Testis (tissue), 2 donors: ENCODE measurements at regions not wholly inside any gene's neighbourhood (a gene's known extent, or its start where the extent isn't known, plus 50 kb on each side); places are given as distances from the start of the nearest gene placed in this dataset.

Source experiments
- DNase-seq: peaks from one replicate; pipeline ENCODE4 v3.0.0-alpha.2; 2019
- H3K27ac ChIP-seq, 2 donors: fragments of 200-600 bp; sonication (generic); one replicate each; pipeline ENCODE4 v1.5.1; 2019
- H3K27me3 ChIP-seq: fragments of 200-600 bp; sonication (generic); one replicate; pipeline ENCODE4 v1.5.1; 2019
- H3K36me3 ChIP-seq: fragments of 200-600 bp; sonication (generic); one replicate; pipeline ENCODE4 v1.5.1; 2017; ENCODE audit warnings: low read depth; ENCODE audit errors: missing control alignments
- H3K4me1 ChIP-seq: fragments of 200-600 bp; sonication (generic); one replicate; pipeline ENCODE4 v1.5.1; 2019
- H3K4me3 ChIP-seq, 2 donors: fragments of 200-600 bp; sonication (generic); one replicate each; pipeline ENCODE4 v1.5.1; 2017 to 2019
- H3K9me3 ChIP-seq: fragments of 200-600 bp; sonication (generic); one replicate; pipeline ENCODE4 v1.5.1; 2017
- POLR2A ChIP-seq: fragments of 450-650 bp; IDR thresholded peaks from one replicate; pipeline ENCODE4 v1.6.1; 2017; ENCODE audit warnings: antibody characterized with exemption, mild to moderate bottlenecking, moderate library complexity
- WGBS, 2 donors: methylation state at CpG; one replicate each; pipeline ENCODE4 v1.1.5; 2018; 5-methylcytosine and 5-hydroxymethylcytosine counted together
- intact Hi-C: fragments of 100-400 bp; cut with DNase I; formaldehyde crosslinking; loops from one replicate; pipeline ENCODE4 v1.15.1; 2023; ENCODE audit warnings: low total_unique reads
- TF ChIP-seq, protein P1 (sequence below), 3 experiments: fragments of 450-650 bp in 2 of 3; fragments of 200-600 bp in 1 of 3; sonication (generic) in 1 of 3; IDR thresholded peaks; one replicate each; pipeline ENCODE4 v1.5.1; 2016 to 2019; ENCODE audit warnings: antibody characterized with exemption in 3 of 3, mild to moderate bottlenecking in 2 of 3, moderate library complexity in 1 of 3

DNA sequence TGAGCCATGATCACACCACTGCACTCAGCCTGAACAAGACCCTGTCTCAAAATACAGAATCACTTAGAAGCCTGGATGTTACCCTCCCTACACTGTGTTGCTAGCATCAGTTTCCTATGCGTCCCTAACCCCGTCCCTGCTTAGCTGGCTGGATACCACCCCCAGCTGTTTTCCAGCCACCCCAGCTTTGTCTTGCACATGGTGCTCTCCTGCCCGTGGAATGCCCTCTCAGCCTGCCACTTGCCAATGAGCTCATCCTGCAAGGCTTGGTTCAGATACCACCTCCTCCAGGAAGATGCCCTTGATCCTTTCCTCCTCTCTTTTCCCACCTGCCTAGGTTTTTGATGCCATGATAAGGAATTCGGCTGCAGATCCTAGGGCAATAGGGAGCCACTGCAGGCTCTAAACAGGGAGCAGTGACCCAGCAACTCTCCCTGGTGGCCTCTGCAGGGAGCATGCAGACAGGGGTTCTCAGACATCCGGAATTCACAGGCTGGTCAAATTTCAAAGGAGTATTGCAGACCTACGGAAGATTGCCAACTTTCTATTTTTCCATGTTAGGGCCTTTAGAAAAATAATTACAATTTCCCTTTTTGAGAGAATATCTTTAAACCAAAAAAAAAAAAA, 52.7 kb upstream of the WNT7B start:
- Histone ChIP-seq H3K4me3 (no peak overlapping the region), H3K27ac (no peak overlapping the region), H3K4me1 (peaks cover 13% of the 10 kb centered on the region), H3K27me3 (no peaks in the 10 kb centered on the region), H3K9me3 (no peaks in the 10 kb centered on the region), H3K36me3 (no peaks in the 10 kb centered on the region)
- TF ChIP-seq, protein P1, sequence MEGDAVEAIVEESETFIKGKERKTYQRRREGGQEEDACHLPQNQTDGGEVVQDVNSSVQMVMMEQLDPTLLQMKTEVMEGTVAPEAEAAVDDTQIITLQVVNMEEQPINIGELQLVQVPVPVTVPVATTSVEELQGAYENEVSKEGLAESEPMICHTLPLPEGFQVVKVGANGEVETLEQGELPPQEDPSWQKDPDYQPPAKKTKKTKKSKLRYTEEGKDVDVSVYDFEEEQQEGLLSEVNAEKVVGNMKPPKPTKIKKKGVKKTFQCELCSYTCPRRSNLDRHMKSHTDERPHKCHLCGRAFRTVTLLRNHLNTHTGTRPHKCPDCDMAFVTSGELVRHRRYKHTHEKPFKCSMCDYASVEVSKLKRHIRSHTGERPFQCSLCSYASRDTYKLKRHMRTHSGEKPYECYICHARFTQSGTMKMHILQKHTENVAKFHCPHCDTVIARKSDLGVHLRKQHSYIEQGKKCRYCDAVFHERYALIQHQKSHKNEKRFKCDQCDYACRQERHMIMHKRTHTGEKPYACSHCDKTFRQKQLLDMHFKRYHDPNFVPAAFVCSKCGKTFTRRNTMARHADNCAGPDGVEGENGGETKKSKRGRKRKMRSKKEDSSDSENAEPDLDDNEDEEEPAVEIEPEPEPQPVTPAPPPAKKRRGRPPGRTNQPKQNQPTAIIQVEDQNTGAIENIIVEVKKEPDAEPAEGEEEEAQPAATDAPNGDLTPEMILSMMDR (IDR thresholded peaks at IDR 0.05) = no peak
- TF ChIP-seq POLR2A = no peak
- intact Hi-C loops = no loop called here
- WGBS, 2 donors = 79 to 86% methylated on average over 6 of the region's 6 CpGs
- no peak for DNase-seq

DNA sequence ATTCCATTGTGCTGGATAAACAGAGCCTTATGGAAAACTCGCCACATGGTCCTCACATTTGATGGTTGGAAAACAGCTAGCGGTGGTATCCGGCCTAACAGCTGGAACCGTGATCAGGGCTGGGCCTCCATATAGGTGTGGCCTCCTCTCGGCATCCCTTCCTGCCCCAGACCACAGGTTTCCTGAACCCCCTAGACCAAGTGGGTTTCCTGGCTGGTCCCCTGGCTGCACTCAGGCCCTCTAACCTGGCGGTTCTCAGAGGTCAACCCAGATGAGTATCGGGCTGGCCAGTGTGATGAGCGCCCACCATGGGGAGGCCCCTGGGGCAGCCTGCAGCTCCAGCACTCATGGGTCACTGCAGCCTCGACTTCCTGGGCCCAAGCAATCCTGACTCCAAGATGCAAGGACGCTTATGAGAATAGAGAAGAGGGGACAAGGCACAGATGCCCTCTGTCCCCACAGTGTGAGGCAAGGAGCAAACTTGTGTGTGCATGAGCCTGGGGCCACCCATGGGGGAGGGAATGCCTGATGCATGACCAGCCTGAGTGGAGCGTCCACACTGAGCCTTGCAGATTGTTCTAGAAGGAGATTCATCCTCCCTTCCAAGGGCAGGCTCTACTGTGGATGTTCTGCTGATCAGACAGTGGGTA, 53.4 kb upstream of the WNT7B start:
- Histone ChIP-seq H3K27me3 (no peaks in the 10 kb centered on the region), H3K36me3 (no peaks in the 10 kb centered on the region), H3K4me1 (peaks cover 13% of the 10 kb centered on the region), H3K4me3 (no peak overlapping the region), H3K27ac (no peak overlapping the region), H3K9me3 (no peaks in the 10 kb centered on the region)
- DNase-seq = no peak
- WGBS, 2 donors = 73 to 86% methylated on average over 9 to 11 of the region's 11 CpGs
- TF ChIP-seq POLR2A = no peak
- TF ChIP-seq, protein P1 (IDR thresholded peaks at IDR 0.05) = no peak
- intact Hi-C loops = no loop called here

DNA sequence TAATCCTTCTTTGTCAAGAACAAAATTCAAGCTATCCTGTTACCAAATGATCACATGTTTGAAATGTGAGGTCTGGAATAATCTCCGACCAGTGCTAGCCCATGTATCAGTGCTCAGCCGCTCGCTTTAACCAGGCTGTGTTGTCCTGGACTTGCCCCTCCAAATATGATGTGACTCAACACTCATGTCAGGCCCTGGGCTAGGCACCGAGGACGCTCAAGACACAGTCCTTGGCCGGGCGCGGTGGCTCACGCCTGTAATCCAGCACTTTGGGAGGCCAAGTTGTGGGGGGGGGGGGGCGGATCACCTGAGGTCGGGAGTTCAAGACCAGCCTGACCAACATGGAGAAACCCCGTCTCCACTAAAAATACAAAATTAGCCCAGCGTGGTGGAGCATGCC, 54.1 kb upstream of the WNT7B start:
- TF ChIP-seq, protein P1 (IDR thresholded peaks at IDR 0.05) = no peak
- TF ChIP-seq POLR2A = no peak
- H3K36me3 ChIP-seq = no peaks in the 10 kb centered on the region
- intact Hi-C loops = no loop called here
- DNase-seq = no peak
- H3K27me3 ChIP-seq = no peaks in the 10 kb centered on the region
- no peak overlapping the region for H3K4me3 ChIP-seq
- WGBS, 2 donors = 88 to 95% methylated on average over 9 to 13 of the region's 13 CpGs
- no peaks in the 10 kb centered on the region for H3K9me3 ChIP-seq
- peaks cover 13% of the 10 kb centered on the region for H3K4me1 ChIP-seq
- H3K27ac ChIP-seq = no peak overlapping the region

DNA sequence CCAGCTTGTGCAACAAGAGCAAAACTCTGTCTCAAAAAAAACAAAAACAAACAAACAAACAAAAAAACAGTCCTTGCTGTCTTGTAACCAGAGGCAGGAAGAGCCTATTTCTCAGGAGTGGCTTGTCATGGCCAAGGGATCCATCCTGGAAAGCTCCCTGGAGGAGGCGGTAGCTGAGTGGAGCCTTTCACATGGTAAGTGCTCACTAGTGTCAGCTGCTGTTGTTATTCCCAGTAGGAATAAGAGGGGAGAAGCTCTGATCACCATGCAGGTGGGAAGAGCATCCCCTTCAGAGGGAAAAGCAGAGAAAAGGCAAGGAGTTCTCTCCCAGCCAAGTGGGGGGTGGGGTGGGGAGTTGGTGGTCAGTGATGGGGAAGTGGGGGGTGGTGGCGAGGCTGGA, 54.6 kb upstream of the WNT7B start:
- WGBS, 2 donors = 86 to 88% methylated on average over 2 of the region's 2 CpGs
- intact Hi-C loops = no loop called here
- Histone ChIP-seq H3K4me1 (peaks cover 15% of the 10 kb centered on the region), H3K9me3 (no peaks in the 10 kb centered on the region), H3K27ac (no peak overlapping the region), H3K4me3 (no peak overlapping the region), H3K36me3 (no peaks in the 10 kb centered on the region), H3K27me3 (no peaks in the 10 kb centered on the region)
- TF ChIP-seq, protein P1 (IDR thresholded peaks at IDR 0.05) = no peak
- no peak for TF ChIP-seq POLR2A
- no peak for DNase-seq
